Uterus (tissue), 2 donors: ENCODE measurements at regions not wholly inside any gene's neighbourhood (a gene's known extent, or its start where the extent isn't known, plus 50 kb on each side); places are given as distances from the start of the nearest gene placed in this dataset.

Experiments used
- POLR2A ChIP-seq, 2 donors: fragments of 450-650 bp; IDR thresholded peaks; one replicate each; pipeline ENCODE4 v1.6.1; 2016; ENCODE audit warnings: antibody characterized with exemption in 2 of 2, mild to moderate bottlenecking in 1 of 2, moderate library complexity in 1 of 2
- TF ChIP-seq, protein P1 (sequence below), 4 experiments: fragments of 200-600 bp in 2 of 4; fragments of 450-650 bp in 2 of 4; sonication (generic) in 2 of 4; IDR thresholded peaks; one replicate each; pipeline ENCODE4 v1.5.1; 2016 to 2019; ENCODE audit warnings: antibody characterized with exemption in 4 of 4, mild to moderate bottlenecking in 2 of 4, moderate library complexity in 1 of 4

DNA sequence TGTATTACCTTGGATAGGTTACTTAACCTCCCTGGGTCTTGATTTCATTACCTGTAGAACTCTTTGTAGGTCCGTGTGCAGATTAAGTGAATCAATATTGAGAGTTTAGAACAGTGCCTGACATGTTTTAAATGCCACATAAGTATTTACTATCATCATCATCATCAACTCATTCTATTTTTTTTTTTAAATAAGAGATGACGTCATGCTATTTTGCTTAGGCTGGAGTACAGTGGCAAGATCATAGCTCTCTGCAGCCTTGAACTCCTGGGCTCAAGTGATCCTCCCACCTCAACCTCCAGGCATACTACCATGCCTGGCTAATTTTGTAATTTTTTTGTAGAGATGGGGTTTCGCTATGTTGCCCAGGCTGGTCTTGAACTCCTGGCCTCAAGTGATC lies 132.0 kb upstream of the FZD8 start:
- TF ChIP-seq, protein P1, sequence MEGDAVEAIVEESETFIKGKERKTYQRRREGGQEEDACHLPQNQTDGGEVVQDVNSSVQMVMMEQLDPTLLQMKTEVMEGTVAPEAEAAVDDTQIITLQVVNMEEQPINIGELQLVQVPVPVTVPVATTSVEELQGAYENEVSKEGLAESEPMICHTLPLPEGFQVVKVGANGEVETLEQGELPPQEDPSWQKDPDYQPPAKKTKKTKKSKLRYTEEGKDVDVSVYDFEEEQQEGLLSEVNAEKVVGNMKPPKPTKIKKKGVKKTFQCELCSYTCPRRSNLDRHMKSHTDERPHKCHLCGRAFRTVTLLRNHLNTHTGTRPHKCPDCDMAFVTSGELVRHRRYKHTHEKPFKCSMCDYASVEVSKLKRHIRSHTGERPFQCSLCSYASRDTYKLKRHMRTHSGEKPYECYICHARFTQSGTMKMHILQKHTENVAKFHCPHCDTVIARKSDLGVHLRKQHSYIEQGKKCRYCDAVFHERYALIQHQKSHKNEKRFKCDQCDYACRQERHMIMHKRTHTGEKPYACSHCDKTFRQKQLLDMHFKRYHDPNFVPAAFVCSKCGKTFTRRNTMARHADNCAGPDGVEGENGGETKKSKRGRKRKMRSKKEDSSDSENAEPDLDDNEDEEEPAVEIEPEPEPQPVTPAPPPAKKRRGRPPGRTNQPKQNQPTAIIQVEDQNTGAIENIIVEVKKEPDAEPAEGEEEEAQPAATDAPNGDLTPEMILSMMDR (IDR thresholded peaks at IDR 0.05) = no peak
- no peak for TF ChIP-seq POLR2A (IDR thresholded peaks at IDR 0.05)
